Ecto neural progenitor cell (in vitro differentiated cells): ENCODE measurements at regions not wholly inside any gene's neighbourhood (a gene's known extent, or its start where the extent isn't known, plus 50 kb on each side); places are given as distances from the start of the nearest gene placed in this dataset.
"Not testable (repeated sequence)": the region's sequence is repeated elsewhere in the genome, so short reads cannot be mapped to it uniquely, and the experiment has no call there.

Experiments used
- DNase-seq: peaks from one replicate; pipeline ENCODE4 v3.0.0-alpha.2; 2018; ENCODE audit warnings: low spot score

DNA sequence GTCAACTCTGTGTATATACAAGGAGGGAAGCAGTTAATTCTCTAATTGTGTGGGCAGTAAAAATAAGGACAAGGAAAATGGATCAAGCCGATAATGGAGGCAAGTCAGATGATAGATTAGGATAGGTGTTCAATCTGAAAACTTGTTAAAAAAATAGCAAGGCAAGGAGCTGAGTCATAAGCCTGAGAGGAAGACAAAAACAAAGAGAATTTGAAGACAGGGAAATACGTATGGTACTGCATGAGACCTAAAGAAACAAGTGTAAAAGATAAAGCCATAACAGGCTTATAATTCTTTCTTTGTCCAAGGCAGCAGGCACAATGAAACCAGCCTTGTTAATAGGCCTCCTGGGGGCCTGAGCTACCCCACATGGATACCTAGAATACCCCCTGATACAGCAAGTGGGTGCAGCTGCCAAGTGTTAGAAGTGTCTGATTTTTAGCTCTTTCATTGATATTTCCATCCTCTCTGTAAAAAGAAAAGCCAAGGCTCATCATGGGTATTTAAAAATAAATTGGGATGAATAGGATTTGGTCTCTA, 1570.6 kb upstream of the LRRTM3 start:
- no peak for DNase-seq

DNA sequence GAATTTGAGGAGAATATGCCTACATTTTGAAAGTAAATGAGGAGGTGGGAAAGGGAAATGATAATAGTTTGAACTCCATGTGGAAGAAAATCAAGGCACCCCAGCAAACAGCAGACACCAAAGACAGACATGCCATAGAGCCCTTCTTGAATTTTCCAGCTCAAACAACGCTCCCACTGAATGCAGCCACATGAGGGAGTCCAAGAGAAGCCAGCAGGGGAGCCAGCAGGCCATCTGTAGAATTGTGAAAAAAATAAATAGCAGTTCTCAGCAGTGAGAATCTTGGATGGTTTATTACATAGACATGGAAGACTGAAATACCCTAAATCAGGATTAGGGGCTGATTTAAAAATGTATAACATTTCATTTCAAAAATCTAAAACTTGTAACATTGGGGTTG, 1567.3 kb upstream of the LRRTM3 start:
- DNase-seq: no peak

- no peak for DNase-seq
These were observed 1565.3 kb upstream of the LRRTM3 start for GRCh38 chr10:65360497-65360896.

DNA sequence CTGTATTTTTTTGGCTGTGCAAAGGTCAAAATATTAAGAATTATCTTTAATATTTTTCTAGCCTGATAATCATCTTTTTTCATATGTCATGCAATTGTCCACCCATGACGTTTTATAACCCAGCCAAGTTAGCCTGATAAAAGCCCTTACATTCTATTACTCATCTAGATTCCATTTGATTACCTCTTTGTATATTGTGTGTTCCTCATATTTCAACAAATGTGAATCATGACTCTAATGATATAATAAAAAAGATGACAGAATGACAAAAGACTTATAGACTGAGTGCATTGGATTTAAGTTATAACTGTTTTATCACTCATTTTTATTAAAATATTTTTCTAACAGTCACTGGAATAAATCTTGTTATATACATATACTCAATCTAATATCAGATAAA, 1560.0 kb upstream of the LRRTM3 start:
- DNase-seq: no peak

DNA sequence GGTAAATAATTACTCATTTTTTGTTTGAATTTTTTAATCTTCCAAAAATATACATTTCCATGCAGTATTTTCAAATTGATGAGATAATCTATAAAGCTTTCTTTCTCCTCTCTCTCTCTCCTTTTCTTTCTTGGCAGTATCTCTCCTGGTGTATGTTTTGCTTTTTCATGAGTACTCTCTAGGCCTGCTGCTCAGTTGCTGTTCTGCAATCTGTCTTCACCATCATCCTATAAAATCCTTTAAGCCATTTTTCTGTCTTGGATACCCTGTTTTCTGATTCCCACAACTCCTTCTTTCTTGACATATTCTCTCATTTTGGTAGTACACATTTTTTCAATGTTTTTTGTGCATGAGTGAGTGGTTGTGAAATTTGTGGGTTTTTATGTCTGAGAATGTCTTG, 1558.1 kb upstream of the LRRTM3 start:
- DNase-seq: no peak

DNA sequence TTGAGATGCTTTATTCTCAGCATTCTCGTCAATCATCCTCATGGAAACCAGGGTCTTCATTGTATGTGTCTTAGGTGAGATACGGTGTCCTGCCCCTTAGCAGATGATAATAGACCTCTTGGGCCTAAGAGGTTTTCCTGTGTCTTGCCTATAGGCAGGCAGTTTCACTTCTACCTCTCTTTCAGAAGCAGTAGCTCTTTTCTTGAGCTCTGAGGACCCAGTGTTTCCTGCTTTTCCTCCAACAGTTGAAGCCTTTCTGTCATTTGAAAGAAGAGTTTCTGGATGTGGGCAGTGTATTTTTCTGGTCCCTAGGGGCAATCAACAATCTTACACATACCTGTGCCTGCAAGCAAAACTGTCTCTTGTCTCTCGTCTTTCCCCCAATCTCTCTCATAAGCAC, 1550.3 kb upstream of the LRRTM3 start:
- DNase-seq: no peak

- no peak for DNase-seq
These were observed 1548.1 kb upstream of the LRRTM3 start for GRCh38 chr10:65377687-65378086.

GRCh38 chr10:65394502-65395297, 1531.1 kb upstream of the LRRTM3 start:
- DNase-seq: no peak

DNA sequence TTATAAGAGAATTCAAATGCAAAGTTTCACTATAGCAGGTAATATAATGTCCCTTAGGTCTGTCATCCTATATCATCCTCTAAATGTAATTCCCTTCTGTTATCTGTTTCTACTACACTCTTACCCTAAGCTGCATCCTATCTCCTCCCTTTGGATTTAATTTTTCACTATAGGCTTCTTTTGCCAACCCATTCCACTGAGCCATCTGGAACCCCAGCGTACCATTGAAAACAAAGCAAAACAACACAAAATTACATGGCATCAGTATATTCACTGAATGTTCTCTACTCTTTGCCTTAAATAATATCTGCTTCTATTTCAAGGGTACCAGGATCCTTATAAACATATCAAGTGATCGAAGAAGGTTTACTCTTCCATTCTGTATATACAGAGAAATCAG, 1530.2 kb upstream of the LRRTM3 start:
- no peak for DNase-seq

GRCh38 chr10:65396997-65397396, 1528.8 kb upstream of the LRRTM3 start:
- no peak for DNase-seq

- no peak for DNase-seq
These were observed 1517.4 kb upstream of the LRRTM3 start for GRCh38 chr10:65408401-65408800.

GRCh38 chr10:65413001-65413400, 1512.8 kb upstream of the LRRTM3 start:
- DNase-seq: no peak

GRCh38 chr10:65415318-65415717, 1510.5 kb upstream of the LRRTM3 start:
- no peak for DNase-seq

- DNase-seq: no peak
These were observed 1509.7 kb upstream of the LRRTM3 start for GRCh38 chr10:65416094-65416493.

GRCh38 chr10:65419629-65420028, 1506.2 kb upstream of the LRRTM3 start:
- no peak for DNase-seq

GRCh38 chr10:65423043-65423442, 1502.8 kb upstream of the LRRTM3 start:
- no peak for DNase-seq

DNA sequence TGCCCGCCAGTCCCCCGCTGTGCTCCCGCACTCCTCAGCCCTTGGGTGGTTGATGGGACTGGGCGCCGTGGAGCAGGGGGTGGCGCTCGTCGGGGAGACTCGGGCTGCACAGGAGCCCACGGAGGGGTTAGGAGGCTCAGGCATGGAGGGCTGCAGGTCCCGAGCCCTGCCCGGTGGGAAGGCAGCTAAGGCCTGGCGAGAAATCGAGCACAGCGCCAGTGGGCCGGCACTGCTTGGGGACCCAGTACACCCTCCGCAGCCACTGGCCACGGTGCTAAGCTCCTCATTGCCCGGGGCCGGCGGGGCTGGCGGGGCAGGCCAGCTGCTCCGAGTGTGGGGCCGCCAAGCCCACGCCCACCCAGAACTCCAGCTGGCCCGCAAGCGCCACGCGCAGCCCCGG, 1496.5 kb upstream of the LRRTM3 start:
- not testable (repeated sequence) for DNase-seq

GRCh38 chr10:65430979-65431378, 1494.9 kb upstream of the LRRTM3 start:
- DNase-seq: no peak

DNA sequence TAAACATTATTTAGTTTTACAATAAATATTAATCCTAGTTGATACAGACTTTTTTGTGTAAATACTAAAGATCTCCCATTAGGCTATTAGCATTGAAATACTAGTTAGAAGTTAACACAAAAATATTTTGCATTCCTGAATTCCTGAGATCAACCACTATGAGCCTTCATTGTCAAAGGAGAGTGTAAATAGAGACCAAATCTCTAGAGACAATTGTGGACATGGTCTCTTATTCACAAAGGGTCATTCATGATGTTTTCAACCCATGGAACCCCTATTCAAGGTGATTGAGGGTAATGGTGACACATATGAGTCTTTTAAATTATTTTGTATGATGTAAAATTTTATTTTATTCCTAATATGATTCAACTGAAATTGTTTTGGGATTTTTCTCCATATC, 1454.8 kb upstream of the LRRTM3 start:
- no peak for DNase-seq

- DNase-seq: no peak
These were observed 1443.0 kb upstream of the LRRTM3 start for GRCh38 chr10:65482848-65483247.

DNA sequence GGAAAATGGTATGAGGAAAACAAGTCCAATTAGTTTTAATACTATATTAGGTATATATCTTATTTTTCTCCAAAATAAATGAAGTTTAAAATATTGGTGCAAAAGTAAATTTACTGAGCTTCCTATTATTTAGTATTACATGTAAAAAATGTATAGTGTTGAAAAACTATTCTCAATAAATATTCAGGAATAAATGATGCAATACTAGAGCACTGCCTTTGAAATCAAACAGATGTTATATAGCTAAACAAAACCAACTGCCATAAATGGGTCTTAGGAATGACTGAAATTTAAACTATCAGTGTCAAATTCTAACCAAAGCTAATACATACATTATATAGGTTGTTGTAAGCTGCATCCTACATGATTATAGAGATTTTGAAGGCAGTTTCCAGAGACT, 1434.0 kb upstream of the LRRTM3 start:
- DNase-seq: no peak

DNA sequence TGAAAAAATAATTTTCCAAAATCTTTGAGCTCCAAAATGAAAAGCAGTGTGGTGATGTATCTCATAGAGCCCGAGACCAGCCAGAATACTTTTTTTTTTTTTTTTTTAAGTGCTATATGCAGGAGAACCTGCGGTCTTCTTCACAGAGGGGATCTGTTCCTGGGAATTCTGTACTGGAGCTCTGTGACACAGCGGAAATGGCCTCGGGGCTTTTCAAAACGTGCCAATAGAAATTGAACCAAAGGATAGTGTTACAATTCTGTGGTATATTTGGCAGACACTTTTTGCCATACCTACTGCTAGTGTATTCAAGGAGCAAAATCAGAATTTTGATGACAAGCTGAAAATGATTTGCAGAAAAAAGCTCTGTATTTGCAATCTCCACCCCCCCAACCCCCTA, 1429.3 kb upstream of the LRRTM3 start:
- DNase-seq: no peak

- no peak for DNase-seq
These were observed 1428.0 kb upstream of the LRRTM3 start for GRCh38 chr10:65497837-65498236.

DNA sequence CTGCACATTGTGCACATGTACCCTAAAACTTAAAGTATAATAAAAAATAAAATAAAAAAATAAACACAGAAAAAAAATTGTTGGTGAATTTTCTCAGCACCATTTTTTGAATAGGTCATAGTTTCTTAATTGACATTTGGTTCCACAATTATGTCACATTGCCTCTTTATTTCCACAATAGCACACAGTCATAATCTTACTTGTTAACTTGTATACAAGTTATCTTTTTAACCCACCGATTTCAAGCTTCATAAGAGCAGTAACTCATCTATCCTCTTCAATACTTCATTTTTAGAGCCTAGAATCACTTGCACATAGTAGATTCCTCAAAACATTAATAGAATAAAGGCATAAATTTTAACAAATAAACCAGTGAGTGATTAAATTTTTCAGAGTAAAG, 1425.1 kb upstream of the LRRTM3 start:
- no peak for DNase-seq
